HepG2 (cell line): ENCODE measurements at regions not wholly inside any gene's neighbourhood (a gene's known extent, or its start where the extent isn't known, plus 50 kb on each side); places are given as distances from the start of the nearest gene placed in this dataset.

Experiments
- ATAC-seq: fragments of 200-7000 bp; cut with Tn5 transposase; 3 replicates; pipeline ENCODE4 v1.9.1; 2020; ENCODE audit warnings: mild to moderate bottlenecking, moderate library complexity
- BruUV-seq: library from RNA; stranded (reverse); fragments of 400-500 nt; replicated peaks from 2 replicates; lab custom pipeline; 2021; lab: Mats Ljungman, UMichigan
- CTCF ChIA-PET: fragments of 300-600 bp; formaldehyde crosslinking; extraction: SDS; loops from one replicate; lab custom pipeline; 2021; ENCODE audit warnings: low total read pairs, inconsistent platforms, low intra/inter-chr PET ratio; lab: Yijun Ruan, JAX
- POLR2A ChIA-PET: fragments of 350-600 bp; sonication (Branson Sonifier 250); formaldehyde crosslinking; loops from one replicate; lab custom pipeline; 2020; ENCODE audit warnings: antibody characterized with exemption, inconsistent platforms; lab: Yijun Ruan, JAX
- DNase-seq: peaks from one replicate; pipeline ENCODE4 v3.0.0-alpha.2; 2015; ENCODE audit warnings: low spot score
- FAIRE-seq: peaks from 3 replicates; lab custom pipeline; 2011; peaks lifted over from hg19 to GRCh38; lab: Jason Lieb, UNC
- H2AFZ ChIP-seq: one replicate; pipeline ENCODE4 v1.6.1; 2011; ENCODE audit warnings: low read length, inconsistent platforms
- H3K27ac ChIP-seq: fragments of 300-600 bp; 3 replicates; pipeline ENCODE4 v1.8.0; 2011; ENCODE audit warnings: mixed run types, mild to moderate bottlenecking, mixed read lengths, low read length, inconsistent platforms; ENCODE audit not compliant: insufficient read depth; ENCODE audit errors: extremely low read length
- H3K27me3 ChIP-seq, 2 experiments: fragments of 200-600 bp in 1 of 2; 2 replicates in 1 of 2; 3 replicates in 1 of 2; pipeline versions ENCODE4 v1.6.0 to v1.8.0; 2011; ENCODE audit warnings: low read length in 2 of 2, mild to moderate bottlenecking in 2 of 2, moderate library complexity in 2 of 2, inconsistent platforms in 1 of 2; ENCODE audit not compliant: insufficient read depth in 2 of 2, control insufficient read depth in 1 of 2
- H3K36me3 ChIP-seq, 2 experiments: fragments of 200-600 bp in 1 of 2; replicated peaks in 1 of 2; 2 replicates in 1 of 2; 3 replicates in 1 of 2; pipeline versions ENCODE4 v1.5.1 to v1.8.0; 2011; ENCODE audit warnings: low read length in 2 of 2, inconsistent platforms in 1 of 2; ENCODE audit not compliant: insufficient read depth in 2 of 2, control insufficient read depth in 1 of 2
- H3K4me1 ChIP-seq: 2 replicates; pipeline ENCODE4 v1.5.1; 2012; ENCODE audit warnings: low read length, inconsistent platforms; ENCODE audit not compliant: insufficient read depth
- H3K4me2 ChIP-seq: 2 replicates; pipeline ENCODE4 v1.6.0; 2011; ENCODE audit warnings: low read depth, low read length, inconsistent platforms
- H3K4me3 ChIP-seq, 3 experiments: fragments of 200-600 bp in 1 of 3; sonication (generic), shearing (Covaris generic) in 1 of 3; replicated peaks in 1 of 3; 2 replicates each; pipeline ENCODE4 v1.5.1; 2011 to 2016; ENCODE audit warnings: low read length in 3 of 3, inconsistent platforms in 2 of 3, low read depth in 2 of 3, mild to moderate bottlenecking in 2 of 3, control low read depth in 1 of 3, mixed read lengths in 1 of 3; ENCODE audit not compliant: insufficient read depth in 1 of 3
- H3K79me2 ChIP-seq: one replicate; pipeline ENCODE4 v1.6.1; 2011; ENCODE audit warnings: low read length, inconsistent platforms; ENCODE audit not compliant: insufficient read depth
- H3K9ac ChIP-seq: 2 replicates; pipeline ENCODE4 v1.6.0; 2011; ENCODE audit warnings: mild to moderate bottlenecking, low read depth, low read length, inconsistent platforms; ENCODE audit not compliant: insufficient read depth
- H3K9me3 ChIP-seq: 2 replicates; pipeline ENCODE4 v1.5.1; 2012; ENCODE audit warnings: mild to moderate bottlenecking, low read length
- H4K20me1 ChIP-seq: 2 replicates; pipeline ENCODE4 v1.6.0; 2011; ENCODE audit warnings: inconsistent platforms, mild to moderate bottlenecking, low read length, moderate library complexity; ENCODE audit not compliant: insufficient read depth
- CREB1 ChIP-seq, 2 experiments: fragments of 450-650 bp in 1 of 2; IDR thresholded peaks; 2 replicates each; pipeline ENCODE4 v1.6.1; 2016 to 2017; ENCODE audit warnings: control low read depth in 1 of 2, mild to moderate bottlenecking in 1 of 2, missing compliant biosample characterization in 1 of 2, missing genetic modification characterization in 1 of 2
- FOXO4 ChIP-seq: sonication (generic); formaldehyde crosslinking; conservative IDR thresholded peaks from 2 replicates; pipeline ENCODE4 v1.8.1; 2023; ENCODE audit warnings: missing genetic modification reagents
- IRX3 ChIP-seq: sonication (generic); formaldehyde crosslinking; IDR thresholded peaks from 2 replicates; pipeline ENCODE4 v1.8.1; 2023; ENCODE audit warnings: mild to moderate bottlenecking, low read depth, missing genetic modification reagents, borderline replicate concordance
- KMT2B ChIP-seq: IDR thresholded peaks from 2 replicates; pipeline ENCODE4 v1.6.1; 2016; ENCODE audit warnings: missing genetic modification reagents, missing compliant biosample characterization
- RFX1 ChIP-seq: fragments of 450-650 bp; IDR thresholded peaks from 2 replicates; pipeline ENCODE4 v1.6.1; 2017
- SMAD1 ChIP-seq: sonication (generic); formaldehyde crosslinking; IDR thresholded peaks from 2 replicates; pipeline ENCODE4 v1.4.0; 2020; ENCODE audit warnings: missing genetic modification reagents, low read depth, mild to moderate bottlenecking, borderline replicate concordance
- U2AF2 ChIP-seq: fragments of 200-400 bp; formaldehyde crosslinking; IDR thresholded peaks from 2 replicates; pipeline ENCODE4 v1.6.1; 2017; ENCODE audit warnings: low read depth, mild to moderate bottlenecking, low read length
- ZNF292 ChIP-seq: sonication (generic); formaldehyde crosslinking; IDR thresholded peaks from 2 replicates; pipeline ENCODE4 v1.8.1; 2022; ENCODE audit warnings: mild to moderate bottlenecking, low read depth, missing genetic modification reagents, borderline replicate concordance
- ZNF33B ChIP-seq: sonication (generic); formaldehyde crosslinking; IDR thresholded peaks from 2 replicates; pipeline ENCODE4 v1.5.1; 2020; ENCODE audit warnings: mild to moderate bottlenecking, missing genetic modification reagents
- ZNF432 ChIP-seq: sonication (generic); formaldehyde crosslinking; IDR thresholded peaks from 2 replicates; pipeline ENCODE4 v1.5.0; 2020; ENCODE audit warnings: missing genetic modification reagents, mild to moderate bottlenecking, borderline replicate concordance
- ZNF552 ChIP-seq: sonication (generic); formaldehyde crosslinking; IDR thresholded peaks from 2 replicates; pipeline ENCODE4 v1.9.0; 2022; ENCODE audit warnings: missing genetic modification reagents, mild to moderate bottlenecking, borderline replicate concordance
- ZNF644 ChIP-seq: IDR thresholded peaks from 2 replicates; pipeline ENCODE4 v1.6.1; 2016; ENCODE audit warnings: low read depth
- in situ Hi-C: cut with HindIII; loops from 2 replicates; pipeline ENCODE4 v1.10.0; 2017; ENCODE audit warnings: low pct_unique_long_range_greater_than_20kb; ENCODE audit not compliant: extremely low pct_ligation_motif_present
- intact Hi-C: fragments of 100-400 bp; cut with micrococcal nuclease; formaldehyde crosslinking; loops from one replicate; pipeline ENCODE4 v1.10.0; 2022; ENCODE audit not compliant: unreplicated experiment

- Histone ChIP-seq H2AFZ (no peak overlapping the region), H3K4me1 (no peaks in the 10 kb centered on the region), H3K9me3 (no peaks in the 10 kb centered on the region), H4K20me1 (no peaks in the 10 kb centered on the region), H3K4me3 (no peak overlapping the region), H3K36me3 (no peaks in the 10 kb centered on the region), H3K27ac (no peak overlapping the region), H3K9ac (no peak overlapping the region), H3K27me3 (no peaks in the 10 kb centered on the region), H3K79me2 (no peaks in the 10 kb centered on the region), H3K4me2 (no peak overlapping the region)
- BruUV-seq = no TSS peak
- ChIA-PET POLR2A (no interaction called here), CTCF (no interaction called here)
- FAIRE-seq (no peak), DNase-seq (no peak), ATAC-seq (no peak)
- TF ChIP-seq RFX1 (no peak), IRX3 (no peak), SMAD1 (CRISPR knock-in tag) (no peak), ZNF432 (CRISPR knock-in tag) (no peak), U2AF2 (no peak), ZNF292 (CRISPR knock-in tag) (no peak), FOXO4 (CRISPR knock-in tag) (no peak), ZNF33B (CRISPR knock-in tag) (no peak), CREB1 (IDR thresholded peaks at IDR 0.05) (no peak), CREB1 (CRISPR knock-in tag; IDR thresholded peaks at IDR 0.05) (no peak), KMT2B (CRISPR knock-in tag) (no peak), ZNF644 (CRISPR knock-in tag) (no peak), ZNF552 (CRISPR knock-in tag) (no peak)
- intact Hi-C loops = no loop called here
- in situ Hi-C loops = no loop called here
Observed at GRCh38 chr7:85608804-85609203, 421.9 kb upstream of the SEMA3D start.
